ENCODE measurements at regions not wholly inside any gene's neighbourhood (a gene's known extent, or its start where the extent isn't known, plus 50 kb on each side); places are given as distances from the start of the nearest gene placed in this dataset.
"Not testable (repeated sequence)": the region's sequence is repeated elsewhere in the genome, so short reads cannot be mapped to it uniquely, and the experiment has no call there.

- no peak for DNase-seq
These were observed 701.3 kb downstream of the EDEM1 start for GRCh38 chr3:5888851-5889250.

- no peak for DNase-seq
These were observed 701.9 kb downstream of the EDEM1 start for GRCh38 chr3:5889374-5889773.

GRCh38 chr3:5891711-5892110 is 704.2 kb downstream of the EDEM1 start:
- DNase-seq, result no peak

- DNase-seq, result no peak
These were observed 710.6 kb downstream of the EDEM1 start for GRCh38 chr3:5898106-5898505.

GRCh38 chr3:5899014-5899761 is 711.7 kb downstream of the EDEM1 start:
- DNase-seq, result no peak

- DNase-seq, result no peak
These were observed 730.4 kb downstream of the EDEM1 start for GRCh38 chr3:5917932-5918331.

GRCh38 chr3:5918626-5919025 is 731.1 kb downstream of the EDEM1 start:
- DNase-seq, result no peak

- DNase-seq, result no peak
These were observed 741.5 kb downstream of the EDEM1 start for GRCh38 chr3:5929027-5929426.

- DNase-seq, result not testable (repeated sequence)
These were observed 756.6 kb downstream of the EDEM1 start for GRCh38 chr3:5944061-5944460.

- no peak for DNase-seq
These were observed 760.6 kb downstream of the EDEM1 start for GRCh38 chr3:5948084-5948483.

- DNase-seq, result no peak
These were observed 763.5 kb downstream of the EDEM1 start for GRCh38 chr3:5951026-5951425.

GRCh38 chr3:5972586-5972985 is 785.1 kb downstream of the EDEM1 start:
- DNase-seq, result no peak

GRCh38 chr3:5974630-5975322 is 787.3 kb downstream of the EDEM1 start:
- DNase-seq, result no peak

GRCh38 chr3:5977331-5977730 is 789.8 kb downstream of the EDEM1 start:
- DNase-seq, result no peak

- DNase-seq, result no peak
These were observed 793.0 kb downstream of the EDEM1 start for GRCh38 chr3:5980475-5980874.

- DNase-seq, result no peak
These were observed 807.1 kb downstream of the EDEM1 start for GRCh38 chr3:5994651-5995050.

- DNase-seq, result no peak
These were observed 830.9 kb downstream of the EDEM1 start for GRCh38 chr3:6018456-6018855.

- no peak for DNase-seq
These were observed 835.1 kb downstream of the EDEM1 start for GRCh38 chr3:6022621-6023020.

- no peak for DNase-seq
These were observed 835.9 kb upstream of the GRM7 start for GRCh38 chr3:6025032-6025431.

GRCh38 chr3:6030648-6031047 is 830.3 kb upstream of the GRM7 start:
- DNase-seq, result not testable (repeated sequence)

GRCh38 chr3:6035626-6036025 is 825.3 kb upstream of the GRM7 start:
- no peak for DNase-seq

GRCh38 chr3:6039971-6040370 is 820.9 kb upstream of the GRM7 start:
- DNase-seq, result no peak

- DNase-seq, result no peak
These were observed 819.0 kb upstream of the GRM7 start for GRCh38 chr3:6041894-6042293.

GRCh38 chr3:6047016-6047415 is 813.9 kb upstream of the GRM7 start:
- no peak for DNase-seq

- no peak for DNase-seq
These were observed 800.7 kb upstream of the GRM7 start for GRCh38 chr3:6060251-6060650.

Measured in CD4-positive, alpha-beta T cell treated with Interleukin-12 subunit alpha and Interleukin-12 subunit beta, for 1 hour (primary cell).